SK-N-DZ (cell line): ENCODE measurements at regions not wholly inside any gene's neighbourhood (a gene's known extent, or its start where the extent isn't known, plus 50 kb on each side); places are given as distances from the start of the nearest gene placed in this dataset.
"Not testable (repeated sequence)": the region's sequence is repeated elsewhere in the genome, so short reads cannot be mapped to it uniquely, and the experiment has no call there.

Source experiments
- DNase-seq: peaks from one replicate; pipeline ENCODE4 v3.0.0-alpha.2; 2015; ENCODE audit warnings: low spot score

GRCh38 chr10:90119631-90120280 is 418.4 kb downstream of the KIF20B start:
- DNase-seq, result not testable (repeated sequence)

DNA sequence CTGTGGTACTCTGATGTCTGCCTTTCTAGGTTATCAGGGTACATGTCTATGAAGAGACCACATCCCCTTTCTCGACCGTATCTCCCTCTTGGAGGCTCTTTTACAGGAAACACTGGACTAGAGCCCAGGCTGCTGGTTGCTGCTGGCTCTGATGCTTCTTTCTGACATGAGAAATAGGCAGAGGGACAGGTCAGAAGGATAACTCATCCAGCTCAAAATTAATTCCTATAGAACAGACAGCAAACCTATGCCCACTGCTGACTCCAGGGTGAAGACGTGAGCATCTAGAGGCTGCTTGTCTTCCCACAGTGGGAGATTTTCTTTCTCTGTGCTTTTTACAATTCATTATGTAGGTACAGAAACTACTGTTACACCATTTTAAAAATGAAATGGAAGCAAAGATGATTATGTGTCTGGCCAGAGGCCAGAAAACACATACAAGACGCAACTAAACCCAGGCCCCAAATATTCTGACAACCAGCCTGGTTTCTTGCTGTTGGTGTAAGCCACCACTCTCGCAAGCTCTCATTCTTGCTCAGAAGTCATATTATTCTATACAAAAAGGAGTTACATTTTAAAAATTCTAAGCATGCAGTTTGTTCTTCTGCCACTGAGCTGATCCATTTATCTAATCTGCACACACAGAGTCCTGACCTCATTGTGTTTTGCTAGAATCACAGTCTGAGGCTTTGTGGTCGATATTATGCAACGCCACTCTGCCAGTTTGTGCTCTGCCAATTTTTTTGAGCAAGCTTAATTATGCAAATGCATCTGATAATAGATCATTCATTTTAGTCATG is 424.3 kb downstream of the KIF20B start:
- peak; percentile 10 for DNase-seq

DNA sequence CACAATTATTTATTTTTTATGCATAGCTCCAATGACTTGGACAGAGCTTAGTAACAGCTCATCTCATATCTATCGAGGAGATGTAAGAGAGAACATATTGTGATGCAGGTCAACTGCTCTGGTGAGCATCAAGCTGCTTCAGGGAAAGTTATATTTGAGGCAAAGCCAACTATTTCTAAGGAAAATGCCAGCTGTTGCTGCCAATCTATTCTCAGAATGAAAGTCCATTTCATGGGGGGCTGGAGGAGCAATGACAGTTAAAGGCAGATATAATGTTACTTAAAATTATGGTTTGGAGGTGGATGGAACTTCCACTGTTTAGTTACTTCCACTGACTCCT is 424.8 kb downstream of the KIF20B start:
- no peak for DNase-seq

GRCh38 chr10:90130321-90131086 is 429.1 kb downstream of the KIF20B start:
- DNase-seq, result no peak

DNA sequence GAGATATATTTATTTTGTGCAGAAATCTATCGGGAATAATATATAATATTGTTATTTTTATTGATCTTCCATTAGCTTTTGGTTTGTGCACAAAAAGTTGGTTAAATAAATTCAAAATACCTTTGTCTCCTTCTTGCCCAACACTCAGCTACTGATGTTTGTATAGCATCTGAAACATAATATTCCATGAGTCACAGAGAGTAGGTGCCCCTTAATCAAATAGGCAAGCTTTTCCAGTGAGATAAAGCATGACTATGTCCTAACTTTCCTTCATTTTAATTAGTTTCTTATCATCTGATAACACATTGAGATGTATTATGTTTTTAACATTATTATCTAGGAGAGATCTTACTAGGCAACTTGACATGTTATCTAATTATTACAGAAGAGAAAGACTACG is 432.2 kb downstream of the KIF20B start:
- no peak for DNase-seq

GRCh38 chr10:90136731-90137316 is 435.4 kb downstream of the KIF20B start:
- DNase-seq, result peak; percentile 31

- DNase-seq, result no peak
Observed at GRCh38 chr10:90138844-90139243, 437.5 kb downstream of the KIF20B start.

GRCh38 chr10:90141791-90142190 is 440.4 kb downstream of the KIF20B start:
- DNase-seq, result peak; percentile 12

DNA sequence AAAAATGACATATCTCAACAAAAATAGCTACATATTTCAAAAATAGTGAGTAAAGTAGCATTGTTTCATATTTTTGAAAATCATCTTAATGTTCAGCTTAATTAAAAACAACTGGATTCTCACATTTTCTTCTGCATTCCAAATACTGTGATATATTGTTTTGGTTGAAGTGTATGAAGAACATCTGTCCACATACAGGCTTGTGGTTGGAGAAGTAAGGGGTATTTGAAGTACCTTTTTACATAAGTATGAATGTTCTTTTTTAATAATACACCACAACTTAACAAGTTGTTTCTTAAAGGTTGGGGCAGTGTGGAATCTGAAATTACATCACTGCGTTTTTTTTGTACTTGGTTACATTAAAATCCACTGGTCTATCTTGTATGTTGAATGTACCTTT is 442.5 kb downstream of the KIF20B start:
- DNase-seq, result no peak

DNA sequence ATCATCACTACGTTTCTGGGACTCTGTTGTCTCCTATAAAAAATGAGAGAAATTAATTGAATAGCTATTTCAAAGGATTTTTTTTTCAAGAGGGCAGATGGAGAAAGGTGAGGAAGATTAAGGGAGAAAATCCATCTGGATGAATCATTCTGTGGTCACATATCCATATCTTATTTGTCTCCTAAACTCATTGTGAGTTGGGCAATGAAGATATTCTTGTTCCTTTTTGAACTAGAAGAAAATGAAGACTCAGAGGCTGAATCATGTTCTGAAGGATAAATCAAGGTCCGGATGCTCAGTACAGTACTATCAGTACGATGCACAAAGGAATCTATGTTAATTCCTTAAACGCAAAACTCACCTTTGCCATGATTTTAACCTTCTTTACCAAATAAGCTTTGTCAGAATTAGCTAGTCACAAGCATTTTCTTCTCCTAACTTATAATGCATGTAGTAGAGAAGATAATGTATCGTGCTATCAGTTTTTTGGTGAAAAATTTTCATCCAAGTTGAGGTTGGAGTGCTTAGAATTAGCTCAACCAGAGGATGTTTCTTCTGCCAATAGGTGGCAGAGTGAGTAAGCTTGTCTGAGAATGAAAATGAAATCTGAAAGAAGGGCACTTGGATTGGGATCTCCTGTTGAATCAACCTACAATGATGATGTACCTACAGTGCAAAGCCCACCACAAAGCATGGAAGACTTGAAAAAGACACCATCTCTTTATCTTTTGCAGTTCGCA is 446.9 kb downstream of the KIF20B start:
- DNase-seq, result peak; percentile 54

DNA sequence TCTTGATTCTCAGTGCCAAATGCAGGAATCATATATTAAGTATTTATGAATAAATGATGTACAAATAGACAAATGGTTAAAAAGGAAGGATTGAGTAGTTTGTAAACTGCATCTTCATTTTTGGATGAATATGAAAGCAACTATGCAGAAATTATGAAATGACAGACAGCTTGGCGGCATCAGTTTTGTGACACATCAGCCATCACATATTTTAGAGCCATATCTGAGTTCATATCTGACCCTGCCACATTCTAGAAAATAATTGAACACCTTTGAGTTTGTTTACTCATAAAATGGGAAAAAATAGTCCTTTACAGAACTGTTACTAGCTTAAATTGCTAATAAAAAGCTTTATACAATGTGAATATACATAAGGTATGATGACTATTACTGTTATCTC is 448.2 kb downstream of the KIF20B start:
- DNase-seq, result no peak

DNA sequence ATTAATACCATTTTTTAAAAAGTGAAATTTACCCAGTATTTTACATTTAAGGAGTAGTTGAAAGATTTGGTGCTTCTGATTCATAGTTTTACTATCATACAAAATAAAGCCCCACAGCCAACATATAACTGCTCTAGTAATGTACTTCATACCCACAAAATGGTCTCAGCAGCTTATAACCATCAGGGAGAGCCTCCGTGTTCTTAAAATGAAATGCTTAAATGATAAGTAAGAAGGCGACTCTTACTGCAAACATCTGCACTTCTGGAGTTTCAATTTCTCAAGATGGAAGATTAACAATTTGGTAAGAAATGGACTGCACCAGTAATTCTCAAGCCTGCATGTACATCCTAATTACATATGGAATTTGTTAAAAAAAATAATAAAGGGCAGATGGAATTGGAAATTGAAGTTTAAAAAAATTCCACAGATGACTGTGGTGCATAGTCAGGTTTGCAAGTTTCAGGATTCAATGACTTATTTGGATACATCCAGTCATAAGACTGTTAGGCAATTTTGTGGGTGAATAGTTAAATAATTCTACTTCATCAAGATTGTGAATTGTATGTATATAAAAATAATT is 461.0 kb downstream of the KIF20B start:
- DNase-seq, result no peak

DNA sequence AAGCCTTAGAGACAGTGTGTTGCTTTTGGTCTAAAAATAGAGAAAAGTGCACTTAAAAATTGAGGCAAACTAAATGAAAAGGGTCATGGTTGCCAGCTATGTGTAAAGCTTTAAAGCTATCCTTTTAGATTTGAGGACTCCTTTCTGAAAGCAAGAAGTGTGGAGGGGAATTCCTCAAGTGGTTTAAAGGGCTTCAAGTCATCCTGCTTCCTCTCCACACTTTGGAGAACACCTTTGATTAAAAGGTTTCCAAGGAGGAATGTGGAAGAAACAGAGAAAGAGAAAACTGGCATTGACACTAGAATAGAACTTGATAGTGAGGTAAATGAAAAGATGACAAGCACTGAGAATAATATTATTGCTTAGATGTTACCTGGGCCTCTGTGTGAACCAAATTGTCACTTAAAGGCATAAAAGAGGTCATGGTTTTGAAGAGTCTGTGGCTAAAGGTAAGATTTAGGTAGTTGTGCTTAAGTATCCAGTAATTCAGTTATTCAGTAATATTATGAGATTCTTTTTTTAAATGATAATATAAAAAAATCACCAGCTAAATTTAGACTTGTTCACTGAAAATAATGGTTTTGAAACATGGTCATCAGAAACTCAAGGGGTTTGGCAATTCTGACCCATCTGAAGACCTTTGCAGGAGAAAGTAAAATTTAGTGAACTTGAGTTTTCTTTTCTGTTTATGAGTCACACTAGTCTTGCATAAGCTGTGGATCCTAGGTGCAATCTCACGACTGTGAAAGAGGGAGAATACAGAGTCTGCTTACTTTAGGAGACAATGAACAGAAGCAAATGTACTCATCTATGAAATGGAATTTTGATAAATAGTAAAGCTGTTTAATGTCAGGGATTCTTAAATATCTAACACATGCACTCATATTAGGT is 466.0 kb downstream of the KIF20B start:
- no peak for DNase-seq

GRCh38 chr10:90168244-90168643 is 466.9 kb downstream of the KIF20B start:
- DNase-seq, result no peak

DNA sequence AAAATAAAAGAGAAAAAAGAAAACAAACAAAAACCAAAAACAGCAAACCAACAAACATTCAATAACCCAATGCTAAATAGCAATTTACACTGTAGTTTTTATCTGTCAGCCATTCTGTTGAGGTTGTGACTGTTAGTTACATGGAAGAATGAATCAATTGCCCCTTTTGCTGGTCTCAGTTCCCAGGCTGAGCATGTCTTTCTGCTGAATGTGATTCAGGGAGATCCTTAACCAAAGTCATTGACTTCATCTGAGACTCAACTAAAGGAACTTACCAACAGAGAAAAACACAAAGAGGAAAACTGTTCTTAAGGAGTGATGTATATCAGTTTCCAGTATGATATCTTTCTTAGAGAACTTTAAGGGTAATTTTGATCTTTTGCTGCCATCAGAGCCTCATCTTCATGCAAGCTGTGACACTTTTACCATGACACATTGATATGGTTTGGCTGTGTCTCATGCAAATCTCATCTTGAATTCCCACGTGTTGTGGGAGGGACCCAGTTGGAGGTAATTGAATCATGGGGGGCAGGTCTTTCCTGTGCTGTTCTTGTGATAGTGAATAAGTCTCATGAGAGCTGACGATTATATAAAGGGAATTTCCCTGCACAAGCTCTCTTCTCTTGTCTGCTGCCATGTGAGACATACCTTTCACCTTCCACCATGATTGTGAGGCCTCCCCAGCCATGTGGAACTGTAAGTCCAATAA is 469.8 kb downstream of the KIF20B start:
- no peak for DNase-seq

DNA sequence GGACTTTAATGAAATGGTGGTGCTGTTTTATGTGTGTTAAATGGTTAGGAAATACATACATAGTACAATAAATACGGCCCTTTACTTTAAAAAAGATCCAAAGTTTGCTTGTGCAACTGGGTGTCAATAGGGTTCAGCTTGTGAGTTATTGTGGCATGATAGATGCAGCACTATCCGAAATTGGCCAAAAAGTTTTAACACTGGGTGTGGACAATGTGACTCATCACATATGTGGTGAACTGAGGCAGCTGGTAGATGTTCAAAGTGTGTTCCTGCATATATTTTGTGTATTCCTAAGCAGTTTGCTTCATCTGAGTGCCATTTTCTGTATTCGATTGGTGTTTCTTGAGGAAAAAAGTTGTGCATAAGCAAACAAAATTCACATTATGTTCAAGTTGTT is 473.1 kb downstream of the KIF20B start:
- no peak for DNase-seq

GRCh38 chr10:90175161-90175681 is 473.8 kb downstream of the KIF20B start:
- DNase-seq, result no peak

- DNase-seq, result no peak
Observed at GRCh38 chr10:90179696-90180407, 478.5 kb downstream of the KIF20B start.
